ENCODE measurements at regions not wholly inside any gene's neighbourhood (a gene's known extent, or its start where the extent isn't known, plus 50 kb on each side); places are given as distances from the start of the nearest gene placed in this dataset.

- Histone ChIP-seq H3K4me2 (ENCODE audit: control insufficient read depth, insufficient read depth) (no peak overlapping the region), H3K9me3 (replicated peaks; ENCODE audit: control insufficient read depth, insufficient read depth, low read length) (no peaks in the 10 kb centered on the region), H3K79me2 (ENCODE audit: control insufficient read depth, insufficient read depth, low read length) (no peaks in the 10 kb centered on the region), H3K27ac (ENCODE audit: control insufficient read depth, insufficient read depth) (no peak overlapping the region), H2AFZ (ENCODE audit: control insufficient read depth, low read depth, low read length) (no peak overlapping the region), H4K20me1 (ENCODE audit: control insufficient read depth, insufficient read depth) (no peaks in the 10 kb centered on the region), H3K4me1 (ENCODE audit: control insufficient read depth, insufficient read depth, low read length) (no peaks in the 10 kb centered on the region), H3K36me3 (ENCODE audit: control insufficient read depth in 2 of 2, insufficient read depth in 2 of 2, low read length in 1 of 2) (no peaks in the 10 kb centered on the region), H3K27me3 (replicated peaks in 1 of 2; ENCODE audit: control insufficient read depth in 2 of 2, insufficient read depth in 2 of 2, low read length in 1 of 2) (no peaks in the 10 kb centered on the region), H3K9ac (ENCODE audit: control insufficient read depth, insufficient read depth, low read length) (no peak overlapping the region), H3K4me3 (no peak overlapping the region)
- in situ Hi-C loops (cut with MboI) (no loop called here), intact Hi-C loops (cut with micrococcal nuclease; ENCODE audit: unreplicated experiment) (no loop called here)
- DNase-seq (ENCODE audit: low read depth, low spot score) (no peak), FAIRE-seq (no peak), ATAC-seq (no peak)
- POLR2A ChIA-PET, result no interaction called here
- BruUV-seq (replicated peaks), result no TSS peak
- TF ChIP-seq STAT3 (IDR thresholded peaks at IDR 0.05; ENCODE audit: low read depth, low read length) (no peak), NFYA (IDR thresholded peaks at IDR 0.05; ENCODE audit: borderline replicate concordance, low read depth, low read length) (no peak), CREM (IDR thresholded peaks at IDR 0.05; ENCODE audit: low read depth) (no peak), LARP7 (IDR thresholded peaks at IDR 0.05) (no peak), SUZ12 (IDR thresholded peaks at IDR 0.05; ENCODE audit: unreplicated experiment) (no peak), ZNF274 (IDR thresholded peaks at IDR 0.05; ENCODE audit: insufficient read depth, insufficient read length) (no peak), ZNF24 (IDR thresholded peaks at IDR 0.05) (no peak), SMAD1 (IDR thresholded peaks at IDR 0.05; ENCODE audit: low read depth, partially characterized antibody) (no peak), MTA3 (IDR thresholded peaks at IDR 0.05; ENCODE audit: borderline replicate concordance, low read length) (no peak), FOXM1 (IDR thresholded peaks at IDR 0.05; ENCODE audit: low read depth, low read length) (no peak), SKIL (IDR thresholded peaks at IDR 0.05; ENCODE audit: low read depth, poor library complexity, severe bottlenecking) (no peak)
- TF ChIP-seq, protein P1, sequence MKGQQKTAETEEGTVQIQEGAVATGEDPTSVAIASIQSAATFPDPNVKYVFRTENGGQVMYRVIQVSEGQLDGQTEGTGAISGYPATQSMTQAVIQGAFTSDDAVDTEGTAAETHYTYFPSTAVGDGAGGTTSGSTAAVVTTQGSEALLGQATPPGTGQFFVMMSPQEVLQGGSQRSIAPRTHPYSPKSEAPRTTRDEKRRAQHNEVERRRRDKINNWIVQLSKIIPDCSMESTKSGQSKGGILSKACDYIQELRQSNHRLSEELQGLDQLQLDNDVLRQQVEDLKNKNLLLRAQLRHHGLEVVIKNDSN (IDR thresholded peaks at IDR 0.05; ENCODE audit: borderline replicate concordance, extremely low read length, insufficient read depth, low read depth, low read length), result no peak
- TF ChIP-seq, protein P2, sequence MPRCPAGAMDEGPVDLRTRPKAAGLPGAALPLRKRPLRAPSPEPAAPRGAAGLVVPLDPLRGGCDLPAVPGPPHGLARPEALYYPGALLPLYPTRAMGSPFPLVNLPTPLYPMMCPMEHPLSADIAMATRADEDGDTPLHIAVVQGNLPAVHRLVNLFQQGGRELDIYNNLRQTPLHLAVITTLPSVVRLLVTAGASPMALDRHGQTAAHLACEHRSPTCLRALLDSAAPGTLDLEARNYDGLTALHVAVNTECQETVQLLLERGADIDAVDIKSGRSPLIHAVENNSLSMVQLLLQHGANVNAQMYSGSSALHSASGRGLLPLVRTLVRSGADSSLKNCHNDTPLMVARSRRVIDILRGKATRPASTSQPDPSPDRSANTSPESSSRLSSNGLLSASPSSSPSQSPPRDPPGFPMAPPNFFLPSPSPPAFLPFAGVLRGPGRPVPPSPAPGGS (IDR thresholded peaks at IDR 0.05; ENCODE audit: borderline replicate concordance, insufficient read depth, low read depth, low read length, poor library complexity, severe bottlenecking), result no peak
- CTCF ChIA-PET, result no interaction called here
- WGBS (ENCODE audit: insufficient coverage, insufficient replicate concordance, low lambda C conversion rate, missing lambda C conversion rate), result 34% methylated on average over 7 of the region's 7 CpGs
- SMC1A ChIA-PET (ENCODE audit: uncharacterized antibody, unreplicated experiment), result no interaction called here
- RAD21 ChIA-PET (ENCODE audit: unreplicated experiment), result no interaction called here
Measured at GRCh38 chr18:73827801-73828200, 319.8 kb downstream of the FBXO15 start.
